Left forelimb (tissue), 1 donor: ENCODE measurements at regions not wholly inside any gene's neighbourhood (a gene's known extent, or its start where the extent isn't known, plus 50 kb on each side); places are given as distances from the start of the nearest gene placed in this dataset.
"Not testable (repeated sequence)": the region's sequence is repeated elsewhere in the genome, so short reads cannot be mapped to it uniquely, and the experiment has no call there.

Experiments
- DNase-seq: peaks from one replicate; pipeline ENCODE4 v3.0.0-alpha.2; 2018; ENCODE audit warnings: low spot score

GRCh38 chr15:96818861-96819260 is 488.4 kb downstream of the NR2F2 start:
- DNase-seq, result no peak

- no peak for DNase-seq
Measured at GRCh38 chr15:96827981-96828380, 497.5 kb downstream of the NR2F2 start.

- no peak for DNase-seq
Measured at GRCh38 chr15:96837241-96837970, 506.9 kb downstream of the NR2F2 start.

- no peak for DNase-seq
Measured at GRCh38 chr15:96838081-96838480, 507.6 kb downstream of the NR2F2 start.

GRCh38 chr15:96849271-96849900 is 518.9 kb downstream of the NR2F2 start:
- no peak for DNase-seq

GRCh38 chr15:96851613-96852012 is 521.1 kb downstream of the NR2F2 start:
- no peak for DNase-seq

GRCh38 chr15:96858694-96859093 is 528.2 kb downstream of the NR2F2 start:
- no peak for DNase-seq

- no peak for DNase-seq
Measured at GRCh38 chr15:96860741-96861140, 530.2 kb downstream of the NR2F2 start.

GRCh38 chr15:96867992-96868391 is 537.5 kb downstream of the NR2F2 start:
- DNase-seq, result no peak

GRCh38 chr15:96869122-96869521 is 538.6 kb downstream of the NR2F2 start:
- DNase-seq, result no peak

GRCh38 chr15:96869790-96870189 is 539.3 kb downstream of the NR2F2 start:
- DNase-seq, result no peak

DNA sequence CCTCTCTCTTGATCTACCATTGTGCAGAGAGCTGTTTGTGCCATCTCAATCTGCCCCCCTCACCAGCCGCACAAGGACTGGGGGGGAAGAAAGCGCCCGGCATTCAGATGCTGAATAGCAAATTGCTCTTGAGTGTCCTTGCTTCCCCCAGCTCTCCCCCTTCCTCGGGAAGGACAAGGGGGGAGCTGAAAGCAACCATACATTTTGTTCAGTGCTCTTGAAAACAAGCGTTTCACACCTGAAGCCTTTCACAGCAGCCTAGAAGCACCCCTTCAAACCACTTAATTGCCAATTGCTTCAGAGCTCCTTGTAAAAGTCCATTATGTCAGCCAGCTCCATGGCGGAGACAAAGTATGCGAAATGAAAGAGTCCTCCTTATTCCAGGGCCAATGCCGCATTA is 540.1 kb downstream of the NR2F2 start:
- no peak for DNase-seq

DNA sequence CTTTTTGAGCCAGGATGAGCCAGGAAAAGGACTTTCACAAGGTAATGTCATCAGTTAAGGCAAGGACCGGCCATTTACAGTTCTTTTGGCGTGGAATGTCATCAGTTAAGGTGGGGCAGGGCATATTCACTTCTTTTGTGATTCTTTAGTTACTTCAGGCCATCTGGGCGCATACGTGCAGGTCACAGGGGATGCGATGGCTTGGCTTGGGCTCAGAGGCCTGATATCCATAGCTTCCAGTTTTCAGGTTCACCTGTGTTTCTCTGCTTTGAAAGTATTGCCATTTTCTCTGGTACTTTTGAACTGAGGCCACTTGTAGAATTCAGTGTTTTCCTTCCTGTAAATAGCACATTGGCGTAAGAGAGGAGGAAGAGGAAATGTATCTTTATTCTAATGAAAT is 546.9 kb downstream of the NR2F2 start:
- DNase-seq, result not testable (repeated sequence)

DNA sequence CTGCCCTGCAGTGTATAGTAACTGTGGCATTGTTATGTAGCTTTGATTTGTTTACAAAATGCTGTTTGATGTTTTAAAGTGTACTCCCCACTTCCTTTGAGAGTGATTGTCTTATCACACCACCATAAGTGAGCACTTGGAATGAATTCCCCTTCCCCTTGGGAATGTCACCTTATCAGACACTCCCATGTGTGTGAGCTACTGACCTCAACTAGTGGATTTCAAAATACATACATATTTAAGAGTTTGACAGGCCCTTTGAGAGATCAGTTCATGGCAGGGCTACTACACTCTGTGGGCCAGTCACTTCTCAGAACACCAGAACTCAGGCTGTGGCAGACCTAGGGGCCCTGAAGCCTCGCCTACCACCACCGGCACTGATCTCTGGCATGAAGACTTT is 547.6 kb downstream of the NR2F2 start:
- no peak for DNase-seq

- no peak for DNase-seq
Measured at GRCh38 chr15:96882121-96882772, 551.7 kb downstream of the NR2F2 start.

DNA sequence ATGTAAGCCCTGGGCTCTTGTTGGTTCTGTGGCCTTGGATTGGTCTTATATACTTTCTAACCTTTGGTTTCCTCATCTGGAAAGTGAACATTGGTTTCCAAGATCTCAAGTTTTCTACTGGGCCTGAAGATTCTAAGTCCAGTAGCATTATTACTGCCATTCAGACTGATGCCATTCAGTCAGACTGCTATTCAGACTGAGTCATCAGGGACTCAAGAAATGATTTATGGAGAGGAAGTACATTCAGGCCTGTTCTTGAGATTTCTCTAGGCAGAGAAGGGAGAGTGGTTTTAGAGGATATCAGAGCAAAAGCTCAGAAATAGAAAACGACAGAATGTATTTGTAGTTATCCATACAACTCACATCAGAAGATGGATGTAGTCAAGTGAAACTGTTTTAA is 557.2 kb downstream of the NR2F2 start:
- no peak for DNase-seq

GRCh38 chr15:96888764-96889163 is 558.3 kb downstream of the NR2F2 start:
- no peak for DNase-seq

DNA sequence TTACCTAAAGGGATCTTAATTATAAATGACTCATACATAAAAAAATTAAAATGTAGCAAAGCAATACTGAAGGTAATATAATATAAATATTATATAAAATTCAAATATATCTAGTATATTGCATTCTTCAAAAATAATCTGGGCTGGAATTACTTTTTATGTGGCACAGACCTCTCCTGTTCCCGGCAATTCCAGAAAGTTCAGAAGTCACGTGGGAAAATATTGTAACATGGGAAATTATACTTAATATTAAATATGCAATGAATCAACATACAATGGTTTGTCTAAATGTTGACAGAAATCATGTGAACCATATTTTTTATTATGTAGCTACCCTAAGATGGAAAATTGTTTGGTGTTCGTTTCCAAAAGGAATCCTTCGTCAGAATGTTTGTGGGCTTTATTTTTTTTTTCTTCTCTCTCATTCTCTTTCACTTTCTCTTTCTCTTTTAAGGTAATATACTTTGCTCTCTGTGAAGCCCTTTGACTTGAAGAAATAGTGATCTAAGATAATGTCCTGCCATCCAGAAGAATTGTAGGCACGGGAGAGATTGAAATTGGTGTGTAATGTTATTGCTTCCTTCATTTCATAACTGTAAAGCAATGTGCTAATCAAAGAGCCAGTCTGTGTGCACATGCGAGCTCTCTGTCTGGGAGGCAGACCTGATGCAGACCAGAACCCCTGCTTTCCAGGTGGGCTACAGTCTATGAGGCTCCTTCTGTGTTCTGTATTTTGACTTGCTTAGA is 559.4 kb downstream of the NR2F2 start:
- no peak for DNase-seq

- DNase-seq, result no peak
Measured at GRCh38 chr15:96891046-96891445, 560.5 kb downstream of the NR2F2 start.

GRCh38 chr15:96893159-96893906 is 562.8 kb downstream of the NR2F2 start:
- DNase-seq, result no peak

DNA sequence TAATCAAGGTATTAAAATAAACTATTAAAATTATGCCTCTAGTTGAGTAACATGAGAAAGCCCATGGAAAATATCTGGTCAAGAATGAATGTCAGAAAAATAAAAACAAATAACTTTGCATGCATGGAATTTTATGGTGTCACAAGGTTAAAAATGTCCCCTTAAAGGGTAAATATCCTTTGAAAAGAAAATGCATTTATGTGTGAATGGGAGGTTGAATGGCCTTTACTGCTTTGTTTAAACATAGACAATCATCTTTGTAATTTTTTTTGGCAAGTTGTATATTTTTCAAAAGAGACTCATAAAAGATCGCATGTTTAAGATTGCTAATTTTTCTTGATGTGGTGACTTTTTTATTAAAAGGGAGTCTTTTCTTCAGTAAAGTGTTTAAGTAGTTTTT is 564.2 kb downstream of the NR2F2 start:
- no peak for DNase-seq

GRCh38 chr15:96896766-96897165 is 566.3 kb downstream of the NR2F2 start:
- DNase-seq, result no peak
